Neural cell (in vitro differentiated cells): ENCODE measurements at regions not wholly inside any gene's neighbourhood (a gene's known extent, or its start where the extent isn't known, plus 50 kb on each side); places are given as distances from the start of the nearest gene placed in this dataset.

Experiments used
- EP300 ChIP-seq: fragments of 450-650 bp; conservative IDR thresholded peaks from 2 replicates; pipeline ENCODE4 v1.6.1; 2014; ENCODE audit warnings: antibody characterized with exemption, mild to moderate bottlenecking, moderate library complexity; ENCODE audit not compliant: poor library complexity, severe bottlenecking
- RAD21 ChIP-seq: fragments of 450-650 bp; conservative IDR thresholded peaks from 2 replicates; pipeline ENCODE4 v1.6.1; 2014; ENCODE audit warnings: antibody characterized with exemption, mild to moderate bottlenecking, moderate library complexity

DNA sequence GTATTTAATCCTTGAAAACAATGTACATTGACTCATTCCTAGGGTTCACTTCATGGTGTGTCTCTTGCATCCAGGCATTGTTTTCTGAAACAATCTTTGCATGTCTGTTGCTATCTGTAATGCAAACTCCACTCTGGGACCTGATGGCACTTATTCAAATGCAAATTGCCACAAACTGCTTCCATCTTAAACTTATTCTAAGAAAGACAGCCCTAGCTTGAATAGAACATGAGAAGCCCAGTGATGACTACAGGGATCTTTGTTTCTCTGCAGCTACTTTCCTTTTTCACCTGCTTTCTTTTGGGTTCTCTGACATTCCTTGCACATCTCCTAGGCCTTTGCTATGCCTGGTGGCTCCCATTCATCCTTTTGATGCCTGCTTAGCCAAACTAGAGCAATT, 827.0 kb downstream of the CDY2B start:
- TF ChIP-seq RAD21, result no peak
- TF ChIP-seq EP300, result no peak
